Activated CD4-positive, alpha-beta T cell treated with anti-CD3 and anti-CD28 coated beads, Interleukin-2, amount 10 ng/mL, durations not matched to agents 24 days and 14 days (primary cell): ENCODE measurements at regions not wholly inside any gene's neighbourhood (a gene's known extent, or its start where the extent isn't known, plus 50 kb on each side); places are given as distances from the start of the nearest gene placed in this dataset.
A peak's percentile ranks its signal among the peaks of the same experiment; 100 is the strongest.
"Not testable (repeated sequence)": the region's sequence is repeated elsewhere in the genome, so short reads cannot be mapped to it uniquely, and the experiment has no call there.

ENCODE experiments used
- DNase-seq: peaks from one replicate; pipeline ENCODE4 v3.0.0; 2022
- H3K27ac Mint-ChIP-seq: one replicate; pipeline ENCODE4 v1.8.0; 2022; ENCODE audit warnings: mild to moderate bottlenecking, mixed read lengths
- H3K27me3 Mint-ChIP-seq: one replicate; pipeline ENCODE4 v1.8.0; 2022; ENCODE audit warnings: mixed read lengths
- H3K36me3 Mint-ChIP-seq: one replicate; pipeline ENCODE4 v1.8.0; 2022; ENCODE audit warnings: low read depth, mild to moderate bottlenecking, mixed read lengths
- H3K4me1 Mint-ChIP-seq: one replicate; pipeline ENCODE4 v1.8.0; 2021; ENCODE audit warnings: mixed read lengths
- H3K4me3 Mint-ChIP-seq: one replicate; pipeline ENCODE4 v1.8.0; 2022; ENCODE audit warnings: mild to moderate bottlenecking, moderate library complexity, mixed read lengths
- H3K9me3 Mint-ChIP-seq: one replicate; pipeline ENCODE4 v1.8.0; 2021; ENCODE audit warnings: mixed read lengths
- intact Hi-C: fragments of 100-400 bp; cut with micrococcal nuclease; formaldehyde crosslinking; loops from one replicate; pipeline ENCODE4 v1.15.1; 2023

GRCh38 chr6:84941609-84942008, 177.2 kb upstream of the TBX18 start:
- H3K36me3 Mint-ChIP-seq = not testable (repeated sequence)

GRCh38 chr6:84929212-84929611, 164.8 kb upstream of the TBX18 start:
- Mint-ChIP-seq H3K4me1 (no peaks in the 10 kb centered on the region), H3K27me3 (no peaks in the 10 kb centered on the region), H3K4me3 (no peak overlapping the region), H3K27ac (no peak overlapping the region), H3K9me3 (no peaks in the 10 kb centered on the region), H3K36me3 (no peaks in the 10 kb centered on the region)
- intact Hi-C loops = no loop called here
- DNase-seq = no peak

More at GRCh38 chr6:84941609-84942008, 177.2 kb upstream of the TBX18 start:
- H3K9me3 Mint-ChIP-seq, H3K4me1 Mint-ChIP-seq, H3K4me3 Mint-ChIP-seq, H3K27ac Mint-ChIP-seq, intact Hi-C loops, H3K27me3 Mint-ChIP-seq, DNase-seq: not testable (repeated sequence)

GRCh38 chr6:84927551-84927950, 163.2 kb upstream of the TBX18 start:
- no peak for DNase-seq
- no peaks in the 10 kb centered on the region for H3K9me3 Mint-ChIP-seq
- H3K36me3 Mint-ChIP-seq = no peaks in the 10 kb centered on the region
- H3K27ac Mint-ChIP-seq = no peak overlapping the region
- H3K27me3 Mint-ChIP-seq = no peaks in the 10 kb centered on the region
- H3K4me1 Mint-ChIP-seq = no peaks in the 10 kb centered on the region
- H3K4me3 Mint-ChIP-seq = no peak overlapping the region
- intact Hi-C loops = no loop called here

GRCh38 chr6:84926189-84927155, 162.1 kb upstream of the TBX18 start:
- intact Hi-C loops = no loop called here
- no peaks in the 10 kb centered on the region for H3K36me3 Mint-ChIP-seq

GRCh38 chr6:84921891-84922290, 157.5 kb upstream of the TBX18 start:
- Mint-ChIP-seq H3K4me3 (no peak overlapping the region), H3K4me1 (no peaks in the 10 kb centered on the region), H3K9me3 (no peaks in the 10 kb centered on the region), H3K27me3 (no peaks in the 10 kb centered on the region), H3K27ac (no peak overlapping the region), H3K36me3 (no peaks in the 10 kb centered on the region)
- no peak for DNase-seq
- intact Hi-C loops = no loop called here

More at GRCh38 chr6:84926189-84927155, 162.1 kb upstream of the TBX18 start:
- DNase-seq = no peak
- H3K27ac Mint-ChIP-seq = no peak overlapping the region
- H3K4me3 Mint-ChIP-seq = no peak overlapping the region
- no peaks in the 10 kb centered on the region for H3K9me3 Mint-ChIP-seq
- H3K27me3 Mint-ChIP-seq = no peaks in the 10 kb centered on the region
- H3K4me1 Mint-ChIP-seq = no peaks in the 10 kb centered on the region

GRCh38 chr6:84920021-84920420, 155.6 kb upstream of the TBX18 start:
- DNase-seq = no peak
- Mint-ChIP-seq H3K27me3 (no peaks in the 10 kb centered on the region), H3K36me3 (no peaks in the 10 kb centered on the region), H3K4me3 (no peak overlapping the region), H3K9me3 (no peaks in the 10 kb centered on the region), H3K27ac (no peak overlapping the region), H3K4me1 (no peaks in the 10 kb centered on the region)
- intact Hi-C loops = no loop called here

GRCh38 chr6:84916704-84917103, 152.3 kb upstream of the TBX18 start:
- H3K9me3 Mint-ChIP-seq = no peaks in the 10 kb centered on the region
- DNase-seq = no peak
- no peak overlapping the region for H3K4me3 Mint-ChIP-seq
- H3K4me1 Mint-ChIP-seq = no peaks in the 10 kb centered on the region
- H3K36me3 Mint-ChIP-seq = no peaks in the 10 kb centered on the region
- intact Hi-C loops = no loop called here
- no peaks in the 10 kb centered on the region for H3K27me3 Mint-ChIP-seq
- H3K27ac Mint-ChIP-seq = no peak overlapping the region

GRCh38 chr6:84912472-84913322, 148.3 kb upstream of the TBX18 start:
- Mint-ChIP-seq H3K4me3 (no peak overlapping the region), H3K9me3 (no peaks in the 10 kb centered on the region)
- intact Hi-C loops = no loop called here

GRCh38 chr6:84910906-84911607, 146.7 kb upstream of the TBX18 start:
- H3K4me1 Mint-ChIP-seq = no peaks in the 10 kb centered on the region
- H3K27ac Mint-ChIP-seq = no peak overlapping the region
- no peaks in the 10 kb centered on the region for H3K27me3 Mint-ChIP-seq
- no peaks in the 10 kb centered on the region for H3K9me3 Mint-ChIP-seq
- intact Hi-C loops = no loop called here
- H3K4me3 Mint-ChIP-seq = no peak overlapping the region
- H3K36me3 Mint-ChIP-seq = no peaks in the 10 kb centered on the region
- DNase-seq = no peak

More at GRCh38 chr6:84912472-84913322, 148.3 kb upstream of the TBX18 start:
- Mint-ChIP-seq H3K27ac (no peak overlapping the region), H3K27me3 (no peaks in the 10 kb centered on the region), H3K4me1 (no peaks in the 10 kb centered on the region), H3K36me3 (no peaks in the 10 kb centered on the region)
- DNase-seq = no peak

- Mint-ChIP-seq H3K27me3 (no peaks in the 10 kb centered on the region), H3K36me3 (no peaks in the 10 kb centered on the region), H3K4me3 (no peak overlapping the region), H3K4me1 (no peaks in the 10 kb centered on the region), H3K27ac (no peak overlapping the region), H3K9me3 (no peaks in the 10 kb centered on the region)
- intact Hi-C loops = no loop called here
- no peak for DNase-seq
Measured at GRCh38 chr6:84908304-84908904, 144.0 kb upstream of the TBX18 start.

- intact Hi-C loops = no loop called here
- no peak overlapping the region for H3K27ac Mint-ChIP-seq
- no peaks in the 10 kb centered on the region for H3K27me3 Mint-ChIP-seq
- H3K9me3 Mint-ChIP-seq = no peaks in the 10 kb centered on the region
- no peak for DNase-seq
- H3K36me3 Mint-ChIP-seq = no peaks in the 10 kb centered on the region
- no peak overlapping the region for H3K4me3 Mint-ChIP-seq
- no peaks in the 10 kb centered on the region for H3K4me1 Mint-ChIP-seq
Measured at GRCh38 chr6:84906514-84906913, 142.1 kb upstream of the TBX18 start.

GRCh38 chr6:84905823-84906222, 141.4 kb upstream of the TBX18 start:
- Mint-ChIP-seq H3K27me3 (no peaks in the 10 kb centered on the region), H3K36me3 (no peaks in the 10 kb centered on the region), H3K9me3 (no peaks in the 10 kb centered on the region), H3K4me1 (no peaks in the 10 kb centered on the region), H3K27ac (no peak overlapping the region), H3K4me3 (no peak overlapping the region)
- DNase-seq = no peak
- intact Hi-C loops = no loop called here

GRCh38 chr6:84902354-84902928, 138.0 kb upstream of the TBX18 start:
- Mint-ChIP-seq H3K27ac (no peak overlapping the region), H3K4me1 (no peaks in the 10 kb centered on the region), H3K27me3 (no peaks in the 10 kb centered on the region), H3K36me3 (no peaks in the 10 kb centered on the region), H3K9me3 (no peaks in the 10 kb centered on the region), H3K4me3 (no peak overlapping the region)
- peak; percentile 31 for DNase-seq
- intact Hi-C loops = no loop called here
